ENCODE measurements at regions not wholly inside any gene's neighbourhood (a gene's known extent, or its start where the extent isn't known, plus 50 kb on each side); places are given as distances from the start of the nearest gene placed in this dataset.

- no peak for DNase-seq
These were observed 212.6 kb downstream of the DTHD1 start for GRCh38 chr4:36494016-36494415.

GRCh38 chr4:36494747-36495146 is 213.3 kb downstream of the DTHD1 start:
- no peak for DNase-seq

GRCh38 chr4:36502350-36502749 is 220.9 kb downstream of the DTHD1 start:
- no peak for DNase-seq

GRCh38 chr4:36508394-36508793 is 227.0 kb downstream of the DTHD1 start:
- no peak for DNase-seq

- no peak for DNase-seq
These were observed 228.4 kb downstream of the DTHD1 start for GRCh38 chr4:36509845-36510244.

- DNase-seq, result no peak
These were observed 230.4 kb downstream of the DTHD1 start for GRCh38 chr4:36511785-36512184.

- no peak for DNase-seq
These were observed 235.2 kb downstream of the DTHD1 start for GRCh38 chr4:36516522-36517095.

GRCh38 chr4:36523182-36523581 is 241.8 kb downstream of the DTHD1 start:
- DNase-seq, result no peak

GRCh38 chr4:36532670-36533379 is 251.4 kb downstream of the DTHD1 start:
- DNase-seq, result no peak

- no peak for DNase-seq
These were observed 252.5 kb downstream of the DTHD1 start for GRCh38 chr4:36533944-36534343.

- no peak for DNase-seq
These were observed 266.0 kb downstream of the DTHD1 start for GRCh38 chr4:36547383-36547782.

- no peak for DNase-seq
These were observed 267.8 kb downstream of the DTHD1 start for GRCh38 chr4:36549252-36549651.

- no peak for DNase-seq
These were observed 268.6 kb downstream of the DTHD1 start for GRCh38 chr4:36549992-36550391.

GRCh38 chr4:36551697-36552214 is 270.3 kb downstream of the DTHD1 start:
- DNase-seq, result no peak

GRCh38 chr4:36553029-36553428 is 271.6 kb downstream of the DTHD1 start:
- DNase-seq, result no peak

GRCh38 chr4:36553453-36553852 is 272.0 kb downstream of the DTHD1 start:
- no peak for DNase-seq

- no peak for DNase-seq
These were observed 275.6 kb downstream of the DTHD1 start for GRCh38 chr4:36556984-36557383.

GRCh38 chr4:36568575-36568974 is 287.2 kb downstream of the DTHD1 start:
- DNase-seq, result no peak

- DNase-seq, result no peak
These were observed 292.0 kb downstream of the DTHD1 start for GRCh38 chr4:36573441-36573840.

- no peak for DNase-seq
These were observed 293.4 kb downstream of the DTHD1 start for GRCh38 chr4:36574816-36575215.

GRCh38 chr4:36582198-36582597 is 300.8 kb downstream of the DTHD1 start:
- DNase-seq, result no peak

- no peak for DNase-seq
These were observed 306.6 kb downstream of the DTHD1 start for GRCh38 chr4:36587909-36588472.

GRCh38 chr4:36590343-36590742 is 308.9 kb downstream of the DTHD1 start:
- no peak for DNase-seq

- DNase-seq, result no peak
These were observed 320.6 kb downstream of the DTHD1 start for GRCh38 chr4:36601864-36602495.
